ENCODE measurements at regions not wholly inside any gene's neighbourhood (a gene's known extent, or its start where the extent isn't known, plus 50 kb on each side); places are given as distances from the start of the nearest gene placed in this dataset.

- Histone ChIP-seq H3K27ac (ENCODE audit: low read depth, low read length) (no peak overlapping the region), H2AFZ (ENCODE audit: low read depth, low read length, poor library complexity, severe bottlenecking) (no peak overlapping the region), H3K9ac (ENCODE audit: low read length) (no peak overlapping the region), H3K9me3 (ENCODE audit: control insufficient read depth in 1 of 2, insufficient read depth in 1 of 2, low read depth in 1 of 2, low read length in 2 of 2) (no peaks in the 10 kb centered on the region), H3K9me2 (ENCODE audit: insufficient read depth) (no peaks in the 10 kb centered on the region), H3K4me1 (ENCODE audit: control insufficient read depth in 1 of 2, insufficient read depth in 2 of 2, low read length in 2 of 2) (no peaks in the 10 kb centered on the region), H3K36me3 (ENCODE audit: control insufficient read depth in 1 of 2, insufficient read depth in 2 of 2, low read length in 2 of 2) (no peaks in the 10 kb centered on the region), H3K27me3 (ENCODE audit: insufficient read depth, low read length) (no peaks in the 10 kb centered on the region), H3K79me2 (ENCODE audit: insufficient read depth, low read length) (no peaks in the 10 kb centered on the region), H3K4me3 (replicated peaks in 1 of 2; ENCODE audit: low read depth in 1 of 2, low read length in 2 of 2) (no peak overlapping the region), H4K20me1 (ENCODE audit: insufficient read depth) (no peaks in the 10 kb centered on the region), H3K4me2 (ENCODE audit: low read length) (no peak overlapping the region)
- POLR2A ChIA-PET = no interaction called here
- DNase-seq (ENCODE audit: low read depth, low spot score) = no peak
- no peak for ATAC-seq
- BruUV-seq (replicated peaks) = no TSS peak
- no peak for TF ChIP-seq YY1 (IDR thresholded peaks at IDR 0.05; ENCODE audit: extremely low read depth, insufficient replicate concordance, low read depth, low read length)
- no peak for TF ChIP-seq EGR1 (IDR thresholded peaks at IDR 0.05; ENCODE audit: low read depth)
- no peak for TF ChIP-seq REST (IDR thresholded peaks at IDR 0.05; ENCODE audit: low read depth)
- TF ChIP-seq, protein P1, sequence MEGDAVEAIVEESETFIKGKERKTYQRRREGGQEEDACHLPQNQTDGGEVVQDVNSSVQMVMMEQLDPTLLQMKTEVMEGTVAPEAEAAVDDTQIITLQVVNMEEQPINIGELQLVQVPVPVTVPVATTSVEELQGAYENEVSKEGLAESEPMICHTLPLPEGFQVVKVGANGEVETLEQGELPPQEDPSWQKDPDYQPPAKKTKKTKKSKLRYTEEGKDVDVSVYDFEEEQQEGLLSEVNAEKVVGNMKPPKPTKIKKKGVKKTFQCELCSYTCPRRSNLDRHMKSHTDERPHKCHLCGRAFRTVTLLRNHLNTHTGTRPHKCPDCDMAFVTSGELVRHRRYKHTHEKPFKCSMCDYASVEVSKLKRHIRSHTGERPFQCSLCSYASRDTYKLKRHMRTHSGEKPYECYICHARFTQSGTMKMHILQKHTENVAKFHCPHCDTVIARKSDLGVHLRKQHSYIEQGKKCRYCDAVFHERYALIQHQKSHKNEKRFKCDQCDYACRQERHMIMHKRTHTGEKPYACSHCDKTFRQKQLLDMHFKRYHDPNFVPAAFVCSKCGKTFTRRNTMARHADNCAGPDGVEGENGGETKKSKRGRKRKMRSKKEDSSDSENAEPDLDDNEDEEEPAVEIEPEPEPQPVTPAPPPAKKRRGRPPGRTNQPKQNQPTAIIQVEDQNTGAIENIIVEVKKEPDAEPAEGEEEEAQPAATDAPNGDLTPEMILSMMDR (IDR thresholded peaks at IDR 0.05 in 2 of 3, conservative IDR thresholded peaks at IDR 0.05 in 1 of 3; ENCODE audit: borderline replicate concordance in 1 of 3, insufficient read depth in 1 of 3, low read depth in 2 of 3, low read length in 2 of 3) = no peak
- TF ChIP-seq CEBPB (IDR thresholded peaks at IDR 0.05; ENCODE audit: low read depth) = no peak
- no peak for TF ChIP-seq POLR2AphosphoS5 (IDR thresholded peaks at IDR 0.05; ENCODE audit: low read depth, low read length)
- TF ChIP-seq ATF3 (IDR thresholded peaks at IDR 0.05) = no peak
- TF ChIP-seq JUND (IDR thresholded peaks at IDR 0.05) = no peak
- no peak for TF ChIP-seq EZH2 (IDR thresholded peaks at IDR 0.05)
- no peak for TF ChIP-seq FOSL1 (IDR thresholded peaks at IDR 0.05; ENCODE audit: low read depth)
- CTCF ChIA-PET = no interaction called here
- intact Hi-C loops (cut with micrococcal nuclease) = no loop called here
- RAD21 ChIA-PET (ENCODE audit: low non-redundant PET in 1 of 2, low total read pairs in 2 of 2, uncharacterized antibody in 2 of 2, unreplicated experiment in 2 of 2) = no interaction called here
Measured at GRCh38 chr7:91692800-91693199, 187.7 kb downstream of the MTERF1 start.
